ENCODE measurements at regions not wholly inside any gene's neighbourhood (a gene's known extent, or its start where the extent isn't known, plus 50 kb on each side); places are given as distances from the start of the nearest gene placed in this dataset.

DNA sequence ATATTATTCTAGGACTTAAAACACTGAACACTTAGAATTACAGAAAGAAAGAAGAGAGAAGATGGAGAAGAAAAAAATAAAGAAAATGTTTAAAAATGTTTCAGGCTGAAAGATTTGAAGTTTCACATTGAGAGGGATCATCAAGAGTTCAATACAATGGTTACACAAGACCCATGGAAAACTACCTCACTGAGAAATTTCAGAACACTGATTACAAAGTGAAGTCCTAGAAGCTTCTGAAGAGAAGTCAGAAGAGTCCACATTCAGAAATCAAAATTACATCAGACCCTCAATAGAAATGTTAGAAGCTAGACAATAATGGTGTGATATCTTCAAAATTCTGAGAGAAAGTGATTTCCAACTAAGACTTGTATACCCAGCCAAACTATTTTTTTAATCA lies 196.1 kb downstream of the MACC1 start:
- Histone ChIP-seq H3K36me3 (ENCODE audit: control insufficient read depth in 2 of 2, insufficient read depth in 2 of 2, low read length in 2 of 2) (no peaks in the 10 kb centered on the region), H3K9ac (ENCODE audit: low read length in 2 of 2) (no peak overlapping the region), H3K4me3 (ENCODE audit: low read length in 2 of 2) (no peak overlapping the region), H3K27me3 (ENCODE audit: control insufficient read depth in 1 of 2, insufficient read depth in 2 of 2, low read length in 2 of 2) (no peaks in the 10 kb centered on the region), H3K27ac (ENCODE audit: low read length) (no peak overlapping the region), H3K4me1 (ENCODE audit: control insufficient read depth, insufficient read depth, low read length) (no peaks in the 10 kb centered on the region), H3K9me3 (ENCODE audit: control insufficient read depth in 2 of 2, low read length in 2 of 2) (no peaks in the 10 kb centered on the region)

DNA sequence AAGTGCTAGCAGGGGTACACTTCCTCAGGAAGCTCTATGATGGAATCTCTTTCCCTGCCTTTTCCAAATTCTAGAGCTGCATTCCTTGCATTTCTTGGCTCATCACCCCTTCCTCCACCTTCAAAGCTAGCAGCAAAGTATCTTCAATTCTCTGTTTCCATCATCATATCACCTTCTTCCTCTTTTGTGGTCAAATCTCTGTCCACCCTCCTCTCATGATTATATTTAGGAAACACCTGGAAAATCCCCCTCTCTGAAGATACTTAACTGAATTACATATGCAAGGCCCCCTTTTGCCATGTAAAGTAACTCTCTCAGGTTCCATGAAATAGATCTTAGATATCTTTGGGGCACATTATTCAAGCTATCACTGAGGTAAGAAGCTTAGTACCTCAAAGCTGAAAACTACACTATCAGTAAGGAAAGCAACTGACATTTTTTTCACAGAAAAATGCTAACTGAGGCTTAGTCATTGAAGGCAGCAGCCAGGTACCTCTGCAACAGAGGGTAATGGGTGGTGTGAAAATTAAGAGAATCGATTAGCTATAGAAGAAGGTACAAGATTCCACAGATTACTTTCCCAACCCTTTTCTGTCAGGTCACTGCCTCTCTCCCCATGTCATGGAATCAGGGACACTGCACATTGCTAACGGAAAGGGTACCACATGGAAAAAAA lies 197.3 kb downstream of the MACC1 start:
- no peak overlapping the region for H3K9ac ChIP-seq (ENCODE audit: low read length in 2 of 2)
- H3K36me3 ChIP-seq (ENCODE audit: control insufficient read depth in 2 of 2, insufficient read depth in 2 of 2, low read length in 2 of 2) = no peaks in the 10 kb centered on the region
- H3K9me3 ChIP-seq (ENCODE audit: control insufficient read depth in 2 of 2, low read length in 2 of 2) = no peaks in the 10 kb centered on the region
- no peak overlapping the region for H3K4me3 ChIP-seq (ENCODE audit: low read length in 2 of 2)
- no peak overlapping the region for H3K27ac ChIP-seq (ENCODE audit: low read length)
- H3K27me3 ChIP-seq (ENCODE audit: control insufficient read depth in 1 of 2, insufficient read depth in 2 of 2, low read length in 2 of 2) = no peaks in the 10 kb centered on the region
- no peaks in the 10 kb centered on the region for H3K4me1 ChIP-seq (ENCODE audit: control insufficient read depth, insufficient read depth, low read length)

- Histone ChIP-seq H3K36me3 (ENCODE audit: control insufficient read depth in 2 of 2, insufficient read depth in 2 of 2, low read length in 2 of 2) (no peaks in the 10 kb centered on the region), H3K4me1 (ENCODE audit: control insufficient read depth, insufficient read depth, low read length) (no peaks in the 10 kb centered on the region), H3K9me3 (ENCODE audit: control insufficient read depth in 2 of 2, low read length in 2 of 2) (no peaks in the 10 kb centered on the region), H3K27ac (ENCODE audit: low read length) (no peak overlapping the region), H3K4me3 (ENCODE audit: low read length in 2 of 2) (no peak overlapping the region), H3K9ac (ENCODE audit: low read length in 2 of 2) (no peak overlapping the region), H3K27me3 (ENCODE audit: control insufficient read depth in 1 of 2, insufficient read depth in 2 of 2, low read length in 2 of 2) (no peaks in the 10 kb centered on the region)
Observed at GRCh38 chr7:20016669-20017068, 200.5 kb downstream of the MACC1 start.

GRCh38 chr7:20013536-20013935 lies 203.6 kb downstream of the MACC1 start:
- Histone ChIP-seq H3K27ac (ENCODE audit: low read length) (no peak overlapping the region), H3K36me3 (ENCODE audit: control insufficient read depth in 2 of 2, insufficient read depth in 2 of 2, low read length in 2 of 2) (no peaks in the 10 kb centered on the region)

GRCh38 chr7:20012100-20012499 lies 205.1 kb downstream of the MACC1 start:
- Histone ChIP-seq H3K27me3 (ENCODE audit: control insufficient read depth in 1 of 2, insufficient read depth in 2 of 2, low read length in 2 of 2) (no peaks in the 10 kb centered on the region), H3K4me3 (ENCODE audit: low read length in 2 of 2) (no peak overlapping the region), H3K9me3 (ENCODE audit: control insufficient read depth in 2 of 2, low read length in 2 of 2) (no peaks in the 10 kb centered on the region), H3K27ac (ENCODE audit: low read length) (no peak overlapping the region), H3K4me1 (ENCODE audit: control insufficient read depth, insufficient read depth, low read length) (no peaks in the 10 kb centered on the region), H3K36me3 (ENCODE audit: control insufficient read depth in 2 of 2, insufficient read depth in 2 of 2, low read length in 2 of 2) (no peaks in the 10 kb centered on the region), H3K9ac (ENCODE audit: low read length in 2 of 2) (no peak overlapping the region)

More at GRCh38 chr7:20013536-20013935, 203.6 kb downstream of the MACC1 start:
- H3K27me3 ChIP-seq (ENCODE audit: control insufficient read depth in 1 of 2, insufficient read depth in 2 of 2, low read length in 2 of 2) = no peaks in the 10 kb centered on the region
- H3K4me3 ChIP-seq (ENCODE audit: low read length in 2 of 2) = no peak overlapping the region
- H3K4me1 ChIP-seq (ENCODE audit: control insufficient read depth, insufficient read depth, low read length) = no peaks in the 10 kb centered on the region
- no peaks in the 10 kb centered on the region for H3K9me3 ChIP-seq (ENCODE audit: control insufficient read depth in 2 of 2, low read length in 2 of 2)
- no peak overlapping the region for H3K9ac ChIP-seq (ENCODE audit: low read length in 2 of 2)

DNA sequence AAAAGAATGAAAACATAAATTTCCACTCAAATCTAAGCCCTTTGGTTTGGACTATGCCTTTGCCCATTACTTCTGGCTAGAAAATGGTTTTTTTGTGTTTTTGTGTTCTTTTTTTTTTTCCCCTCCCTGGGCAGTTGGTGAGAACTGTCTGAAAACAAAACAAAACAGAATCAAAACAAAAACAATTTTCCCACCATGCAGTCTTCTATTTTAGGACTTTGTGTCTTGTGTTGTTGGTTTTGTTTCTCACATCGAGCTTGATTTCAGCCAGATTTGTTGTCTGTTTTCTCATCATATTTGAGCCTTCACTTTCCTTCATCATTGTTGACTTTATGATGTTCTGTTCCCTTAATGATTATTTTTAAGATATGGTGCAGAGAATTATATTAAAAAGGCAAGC lies 206.3 kb downstream of the MACC1 start:
- Histone ChIP-seq H3K9me3 (ENCODE audit: control insufficient read depth in 2 of 2, low read length in 2 of 2) (no peaks in the 10 kb centered on the region), H3K27ac (ENCODE audit: low read length) (no peak overlapping the region), H3K4me1 (ENCODE audit: control insufficient read depth, insufficient read depth, low read length) (no peaks in the 10 kb centered on the region), H3K36me3 (ENCODE audit: control insufficient read depth in 2 of 2, insufficient read depth in 2 of 2, low read length in 2 of 2) (no peaks in the 10 kb centered on the region), H3K4me3 (ENCODE audit: low read length in 2 of 2) (no peak overlapping the region), H3K27me3 (ENCODE audit: control insufficient read depth in 1 of 2, insufficient read depth in 2 of 2, low read length in 2 of 2) (no peaks in the 10 kb centered on the region), H3K9ac (ENCODE audit: low read length in 2 of 2) (no peak overlapping the region)

DNA sequence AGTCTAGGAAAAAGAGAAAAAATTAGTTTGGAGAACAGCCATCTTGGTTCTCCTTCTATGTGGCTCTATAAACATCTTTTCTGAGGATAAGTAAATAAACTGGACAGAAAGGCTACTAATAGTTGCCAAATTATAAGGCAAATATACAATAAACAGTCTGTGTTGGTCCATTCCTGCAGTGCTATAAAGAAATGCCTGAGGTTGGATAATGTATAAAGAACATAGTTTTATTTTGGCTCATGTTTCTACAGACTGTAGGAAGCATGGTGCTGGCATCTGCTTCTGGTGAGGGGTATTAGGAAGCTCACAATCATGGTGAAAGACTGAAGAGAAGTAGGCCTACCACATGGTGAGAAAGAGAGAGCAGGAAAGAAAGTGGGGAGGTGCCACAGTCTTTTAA lies 209.7 kb downstream of the MACC1 start:
- no peaks in the 10 kb centered on the region for H3K36me3 ChIP-seq (ENCODE audit: control insufficient read depth in 2 of 2, insufficient read depth in 2 of 2, low read length in 2 of 2)
- H3K4me1 ChIP-seq (ENCODE audit: control insufficient read depth, insufficient read depth, low read length) = no peaks in the 10 kb centered on the region
- no peak overlapping the region for H3K27ac ChIP-seq (ENCODE audit: low read length)
- H3K9me3 ChIP-seq (ENCODE audit: control insufficient read depth in 2 of 2, low read length in 2 of 2) = no peaks in the 10 kb centered on the region
- H3K9ac ChIP-seq (ENCODE audit: low read length in 2 of 2) = no peak overlapping the region
- H3K4me3 ChIP-seq (ENCODE audit: low read length in 2 of 2) = no peak overlapping the region
- H3K27me3 ChIP-seq (ENCODE audit: control insufficient read depth in 1 of 2, insufficient read depth in 2 of 2, low read length in 2 of 2) = no peaks in the 10 kb centered on the region

- H3K9me3 ChIP-seq (ENCODE audit: control insufficient read depth in 2 of 2, low read length in 2 of 2) = no peaks in the 10 kb centered on the region
- no peak overlapping the region for H3K9ac ChIP-seq (ENCODE audit: low read length in 2 of 2)
- H3K27ac ChIP-seq (ENCODE audit: low read length) = no peak overlapping the region
- H3K4me1 ChIP-seq (ENCODE audit: control insufficient read depth, insufficient read depth, low read length) = no peaks in the 10 kb centered on the region
- no peaks in the 10 kb centered on the region for H3K36me3 ChIP-seq (ENCODE audit: control insufficient read depth in 2 of 2, insufficient read depth in 2 of 2, low read length in 2 of 2)
- H3K4me3 ChIP-seq (ENCODE audit: low read length in 2 of 2) = no peak overlapping the region
- H3K27me3 ChIP-seq (ENCODE audit: control insufficient read depth in 1 of 2, insufficient read depth in 2 of 2, low read length in 2 of 2) = no peaks in the 10 kb centered on the region
Observed at GRCh38 chr7:20005081-20005480, 212.1 kb downstream of the MACC1 start.

- Histone ChIP-seq H3K9me3 (ENCODE audit: control insufficient read depth in 2 of 2, low read length in 2 of 2) (no peaks in the 10 kb centered on the region), H3K9ac (ENCODE audit: low read length in 2 of 2) (no peak overlapping the region), H3K4me3 (ENCODE audit: low read length in 2 of 2) (no peak overlapping the region), H3K27ac (ENCODE audit: low read length) (no peak overlapping the region), H3K36me3 (ENCODE audit: control insufficient read depth in 2 of 2, insufficient read depth in 2 of 2, low read length in 2 of 2) (no peaks in the 10 kb centered on the region), H3K27me3 (ENCODE audit: control insufficient read depth in 1 of 2, insufficient read depth in 2 of 2, low read length in 2 of 2) (no peaks in the 10 kb centered on the region), H3K4me1 (ENCODE audit: control insufficient read depth, insufficient read depth, low read length) (no peaks in the 10 kb centered on the region)
Observed at GRCh38 chr7:19999681-20000080, 217.5 kb downstream of the MACC1 start.

DNA sequence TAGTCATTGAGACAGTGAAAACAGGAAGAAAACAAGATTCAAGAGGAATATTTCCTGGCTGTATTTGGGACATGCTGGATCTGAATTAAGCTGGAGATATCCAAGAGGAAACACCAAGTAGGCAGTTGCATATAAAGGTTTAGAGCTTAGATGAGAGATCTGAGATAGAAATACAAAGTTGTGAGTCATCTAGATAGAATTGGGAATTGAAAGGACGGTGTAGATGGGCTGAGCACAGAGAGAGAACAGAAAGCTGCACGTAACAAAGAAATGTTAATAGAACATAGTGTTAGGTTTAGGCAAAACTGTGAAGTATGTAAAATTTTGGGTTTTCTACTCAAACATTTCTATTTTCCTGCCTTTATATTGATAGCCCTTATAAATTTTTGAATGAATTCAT lies 218.5 kb upstream of the TMEM196 start:
- no peak overlapping the region for H3K9ac ChIP-seq (ENCODE audit: low read length in 2 of 2)
- no peaks in the 10 kb centered on the region for H3K9me3 ChIP-seq (ENCODE audit: control insufficient read depth in 2 of 2, low read length in 2 of 2)
- no peaks in the 10 kb centered on the region for H3K36me3 ChIP-seq (ENCODE audit: control insufficient read depth in 2 of 2, insufficient read depth in 2 of 2, low read length in 2 of 2)
- no peaks in the 10 kb centered on the region for H3K27me3 ChIP-seq (ENCODE audit: control insufficient read depth in 1 of 2, insufficient read depth in 2 of 2, low read length in 2 of 2)
- H3K4me1 ChIP-seq (ENCODE audit: control insufficient read depth, insufficient read depth, low read length) = no peaks in the 10 kb centered on the region
- no peak overlapping the region for H3K4me3 ChIP-seq (ENCODE audit: low read length in 2 of 2)
- H3K27ac ChIP-seq (ENCODE audit: low read length) = no peak overlapping the region

DNA sequence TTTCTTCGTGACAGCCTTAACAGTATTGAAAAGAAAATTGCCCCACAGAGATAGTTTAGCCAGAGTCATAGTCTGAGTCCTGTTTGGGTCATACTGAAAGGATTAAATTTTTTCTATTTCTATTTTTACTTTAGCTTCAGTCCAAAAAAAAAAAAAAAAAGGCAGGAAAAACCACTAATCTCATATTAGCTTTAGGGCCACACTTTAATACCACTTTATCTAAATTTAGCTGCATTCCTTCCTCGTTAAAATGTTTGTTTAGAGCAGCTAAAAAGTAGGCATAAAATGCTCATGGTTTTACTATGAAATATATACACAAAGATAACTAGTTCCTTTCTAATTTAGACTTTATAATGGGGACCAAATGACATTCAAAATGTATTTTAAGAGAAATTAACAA lies 216.5 kb upstream of the TMEM196 start:
- no peaks in the 10 kb centered on the region for H3K27me3 ChIP-seq (ENCODE audit: control insufficient read depth in 1 of 2, insufficient read depth in 2 of 2, low read length in 2 of 2)
- H3K4me3 ChIP-seq (ENCODE audit: low read length in 2 of 2) = no peak overlapping the region
- no peaks in the 10 kb centered on the region for H3K4me1 ChIP-seq (ENCODE audit: control insufficient read depth, insufficient read depth, low read length)
- H3K27ac ChIP-seq (ENCODE audit: low read length) = no peak overlapping the region
- no peaks in the 10 kb centered on the region for H3K9me3 ChIP-seq (ENCODE audit: control insufficient read depth in 2 of 2, low read length in 2 of 2)
- H3K9ac ChIP-seq (ENCODE audit: low read length in 2 of 2) = no peak overlapping the region
- H3K36me3 ChIP-seq (ENCODE audit: control insufficient read depth in 2 of 2, insufficient read depth in 2 of 2, low read length in 2 of 2) = no peaks in the 10 kb centered on the region
